HUDEP-2 (cell line): ENCODE measurements at regions not wholly inside any gene's neighbourhood (a gene's known extent, or its start where the extent isn't known, plus 50 kb on each side); places are given as distances from the start of the nearest gene placed in this dataset.

ENCODE experiments used
- DNase-seq, 76 experiments: peaks; one replicate each; lab custom pipeline; 2025; ENCODE audit not compliant: unreplicated experiment in 76 of 76; lab: John Stamatoyannopoulos, UW

GRCh38 chr18:77969972-77970371 lies 720.3 kb downstream of the GALR1 start:
- no peak for DNase-seq

DNA sequence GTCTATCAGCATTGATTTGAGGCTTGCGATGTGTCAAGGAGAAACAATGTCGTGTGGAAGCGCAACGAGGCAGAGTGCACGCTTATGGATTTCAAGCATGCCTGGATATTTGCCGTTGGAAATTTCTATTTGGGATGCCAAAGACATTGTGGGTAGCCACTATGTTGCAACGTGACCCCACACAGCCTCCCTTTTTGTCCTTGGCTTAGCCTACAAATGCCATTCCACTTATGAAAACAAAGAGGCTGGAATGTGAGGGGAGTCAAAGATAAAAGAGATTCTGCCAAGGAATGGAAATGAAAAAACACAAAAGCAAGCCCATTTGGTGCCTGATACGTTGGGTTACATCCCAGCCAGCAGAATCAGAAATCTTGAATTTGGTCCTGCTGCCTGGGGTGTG lies 721.2 kb downstream of the GALR1 start:
- DNase-seq = no peak

DNA sequence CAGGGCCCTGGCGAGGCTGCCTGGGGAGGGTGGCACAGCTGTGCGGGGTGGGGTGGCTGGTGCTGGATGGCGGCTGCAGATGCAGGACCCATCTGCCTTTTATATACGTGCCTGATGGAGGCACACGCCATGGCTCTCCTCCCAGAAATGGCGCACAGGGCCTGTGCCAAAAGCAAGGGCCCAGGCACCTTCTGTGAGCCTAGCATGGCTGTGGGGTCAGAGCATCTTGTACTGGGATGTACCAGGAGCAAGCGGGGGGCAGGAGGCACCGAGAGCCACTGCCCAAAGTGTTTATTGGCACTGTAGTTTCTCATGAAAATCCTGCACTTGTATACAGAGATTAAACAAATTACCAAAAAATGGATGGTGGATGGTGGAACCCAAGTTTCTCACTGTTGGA lies 724.1 kb downstream of the GALR1 start:
- no peak for DNase-seq

DNA sequence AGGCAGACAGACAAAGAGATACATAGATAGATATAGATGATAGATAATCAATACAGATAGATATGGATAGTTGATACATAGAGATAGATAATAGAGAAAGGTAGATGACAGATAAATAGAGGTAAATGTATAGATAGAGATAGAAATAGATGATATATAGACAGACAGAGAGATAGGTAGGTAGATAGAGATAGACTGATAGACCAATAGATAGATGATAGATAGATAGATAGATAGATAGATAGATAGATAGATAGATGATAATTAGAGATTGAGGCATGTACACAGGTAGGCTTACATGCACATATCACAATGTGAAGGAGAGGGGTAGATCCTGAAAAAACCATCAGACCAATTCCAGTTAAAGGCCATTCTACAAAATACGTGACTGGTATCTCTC lies 724.7 kb downstream of the GALR1 start:
- DNase-seq = no peak

DNA sequence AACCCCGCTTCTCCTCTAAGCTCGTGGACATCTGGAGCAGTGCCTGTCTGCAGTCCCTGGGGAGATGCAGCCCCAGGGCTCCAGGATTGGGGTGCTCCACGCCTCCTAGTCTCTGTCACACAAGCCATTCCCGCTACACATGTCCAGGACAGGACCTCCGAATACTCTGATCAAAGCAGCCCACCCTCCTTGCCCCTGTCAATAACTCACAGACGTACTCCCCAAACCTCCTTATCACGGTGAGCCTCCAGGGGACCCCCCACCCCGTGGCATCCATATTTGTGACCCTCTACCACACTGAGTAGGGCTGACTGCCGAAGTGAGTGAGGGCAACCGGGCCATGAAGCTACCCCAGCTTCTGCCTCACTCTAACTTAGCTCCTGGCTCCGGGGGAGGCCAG lies 727.7 kb downstream of the GALR1 start:
- no peak for DNase-seq

GRCh38 chr18:77980275-77980674 lies 730.6 kb downstream of the GALR1 start:
- DNase-seq = no peak

DNA sequence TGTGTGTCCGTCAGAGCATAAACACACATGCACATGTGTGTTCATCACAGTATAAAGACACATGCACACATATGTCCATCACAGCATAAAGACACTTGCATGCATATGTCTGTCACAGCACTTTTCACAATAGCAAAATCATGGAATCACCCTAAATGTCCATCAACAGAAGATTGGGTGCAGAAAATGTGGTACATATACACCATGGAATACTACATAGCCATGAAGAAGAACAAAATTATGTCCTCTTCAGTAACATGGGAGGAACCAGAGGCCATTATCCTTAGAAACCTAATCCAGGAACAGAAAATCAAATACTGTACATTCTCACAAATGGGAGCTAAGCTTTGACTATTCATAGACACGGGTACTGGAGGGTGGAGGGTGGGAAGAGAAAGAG lies 732.2 kb downstream of the GALR1 start:
- DNase-seq = no peak

GRCh38 chr18:77983270-77983669 lies 733.6 kb downstream of the GALR1 start:
- DNase-seq = no peak

DNA sequence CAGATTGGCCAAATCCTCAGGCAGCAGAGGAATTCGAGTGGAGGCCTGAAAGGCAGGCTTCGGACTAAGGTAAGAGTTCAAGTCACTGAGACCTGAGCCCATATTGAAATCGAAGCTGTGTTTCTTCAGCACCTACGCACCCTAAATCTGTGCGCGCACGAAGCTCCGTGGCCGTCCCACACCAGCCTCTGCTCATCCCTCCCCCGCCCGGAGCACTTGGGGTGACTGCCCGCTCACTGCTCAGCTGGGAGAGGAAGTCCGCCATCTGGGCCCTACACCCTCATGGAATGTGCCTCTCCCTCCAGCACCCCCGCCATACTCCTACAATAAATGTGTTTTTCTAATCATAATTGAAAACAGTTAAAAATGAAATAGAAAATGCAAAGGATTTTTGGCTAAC lies 734.5 kb downstream of the GALR1 start:
- no peak for DNase-seq

DNA sequence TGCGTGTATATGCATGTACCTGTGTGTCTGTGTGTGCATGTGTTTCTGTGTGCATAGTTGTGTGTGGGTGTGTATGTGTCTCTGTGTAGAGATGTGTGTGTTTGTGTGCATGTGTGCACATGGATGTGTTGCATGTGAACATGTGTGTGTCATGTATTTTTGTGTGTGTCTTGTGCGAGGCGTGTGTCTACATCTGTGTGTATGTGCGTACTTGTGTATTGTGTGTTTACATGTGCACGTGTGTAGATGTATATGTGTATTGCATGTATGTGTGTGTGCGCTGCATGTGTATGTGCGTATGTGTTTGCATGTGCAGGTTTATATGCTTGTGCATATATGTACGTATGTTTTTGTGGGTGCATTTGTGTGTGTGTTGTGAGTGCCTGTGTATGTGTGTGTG lies 735.2 kb downstream of the GALR1 start:
- DNase-seq = no peak

GRCh38 chr18:77985526-77986281 lies 736.1 kb downstream of the GALR1 start:
- DNase-seq = no peak

DNA sequence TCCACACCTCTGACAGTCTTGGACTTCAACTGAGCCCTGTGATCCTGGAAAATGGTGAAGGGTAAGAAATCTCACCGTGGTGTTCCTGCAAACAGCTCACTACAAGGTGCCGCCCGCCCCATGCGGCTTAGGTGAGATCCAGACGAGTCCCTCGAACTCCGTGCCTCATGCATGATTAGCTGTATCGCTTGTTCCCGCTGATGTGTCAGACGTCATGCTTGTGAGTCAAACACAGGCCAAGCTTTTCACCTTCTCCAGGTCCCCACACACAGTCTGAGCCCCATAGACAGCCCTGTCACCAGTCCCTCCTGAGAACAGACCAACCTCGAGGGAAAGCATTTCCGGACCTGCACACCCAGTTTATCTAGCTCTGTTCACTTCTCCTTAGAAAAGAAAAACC lies 740.5 kb downstream of the GALR1 start:
- no peak for DNase-seq

DNA sequence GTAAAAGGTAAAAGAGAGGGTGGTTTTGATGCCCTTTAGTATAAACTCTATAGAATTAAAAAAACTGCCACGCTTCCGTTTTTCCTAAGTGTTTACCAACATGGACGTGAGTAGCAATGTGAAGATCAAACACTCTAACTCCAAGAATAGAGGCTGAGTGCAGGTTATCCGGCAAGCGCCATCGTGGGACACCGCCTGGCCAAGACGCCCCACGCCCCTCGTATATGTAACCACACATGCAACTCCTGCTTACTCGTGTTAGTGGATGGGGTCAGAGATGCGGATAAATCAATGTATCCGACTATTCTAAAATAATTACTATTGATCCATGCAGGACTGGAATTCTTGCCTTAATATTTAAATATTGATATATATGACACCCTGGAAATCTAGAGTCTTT lies 741.3 kb downstream of the GALR1 start:
- no peak for DNase-seq

DNA sequence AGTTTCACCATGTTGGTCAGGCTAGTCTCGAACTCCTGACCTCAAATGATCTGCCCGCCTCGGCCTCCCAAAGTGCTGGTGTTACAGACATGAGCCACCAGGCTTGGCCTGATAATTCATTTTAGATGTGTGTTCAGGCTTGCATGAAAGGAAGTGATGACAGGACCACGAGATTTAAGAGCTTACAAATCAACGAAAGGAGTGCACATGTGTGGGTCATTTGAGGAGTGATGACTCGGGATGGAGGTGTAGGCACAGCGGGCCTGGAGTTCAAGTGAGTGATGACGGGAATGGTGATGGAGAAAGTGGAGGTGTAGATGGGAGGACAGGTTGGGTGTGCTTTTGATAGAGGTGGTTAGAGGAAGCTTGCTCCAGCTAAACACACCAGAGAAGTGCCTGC lies 742.4 kb downstream of the GALR1 start:
- DNase-seq = no peak

DNA sequence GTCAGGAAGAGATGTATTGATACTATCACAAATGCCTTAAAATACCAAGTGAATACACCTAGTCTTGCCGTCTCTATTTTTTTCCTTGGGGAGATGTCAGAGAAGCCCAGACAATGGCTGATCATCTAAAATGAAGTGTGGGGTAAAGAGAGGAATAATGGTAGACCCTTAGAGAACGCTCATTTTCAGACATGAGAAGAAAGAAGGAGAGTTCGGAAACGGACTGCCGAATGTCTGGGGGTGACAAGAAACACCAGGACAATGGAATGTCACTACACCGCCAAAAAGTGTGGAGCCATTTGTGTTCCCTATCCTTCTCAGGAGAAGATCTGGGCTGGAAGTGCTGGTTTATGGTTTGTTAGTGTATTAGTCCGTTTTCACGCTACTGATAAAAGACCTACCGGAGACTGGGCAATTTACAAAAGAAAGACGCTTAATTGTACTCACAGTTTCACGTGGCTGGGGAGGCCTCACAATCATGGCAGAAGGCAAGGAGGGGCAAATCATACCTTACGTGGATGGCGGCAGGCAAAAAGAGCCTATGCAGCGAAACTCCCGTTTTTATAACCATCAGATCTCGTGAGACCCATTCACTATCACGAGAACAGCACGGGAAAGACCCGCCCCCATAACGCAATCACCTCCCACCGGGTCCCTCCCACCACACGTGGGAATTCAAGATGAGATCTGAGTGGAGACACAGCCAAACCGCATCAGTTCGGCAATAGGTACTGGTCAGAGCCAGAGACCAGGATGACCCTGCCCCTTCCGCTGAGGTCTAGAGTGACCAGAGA lies 743.7 kb downstream of the GALR1 start:
- no peak for DNase-seq

DNA sequence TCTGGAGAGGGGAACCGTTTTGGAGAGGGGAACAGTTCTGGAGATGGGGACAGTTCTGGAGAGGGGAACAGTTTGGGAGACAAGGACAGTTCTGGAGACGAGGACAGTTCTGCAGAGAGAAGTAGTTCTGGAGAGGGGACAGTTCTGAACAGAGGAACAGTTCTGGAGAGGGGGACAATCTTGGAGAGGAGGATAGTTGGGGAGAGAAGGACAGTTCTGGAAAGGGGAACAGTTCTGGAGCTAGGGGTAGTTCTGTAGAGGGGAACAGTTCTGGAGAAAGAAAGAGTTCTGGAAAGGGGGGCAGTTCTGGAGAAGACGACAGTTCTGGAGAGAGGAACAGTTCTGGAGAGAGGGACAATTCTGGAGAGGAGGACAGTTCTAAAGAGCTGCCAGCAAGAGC lies 745.9 kb downstream of the GALR1 start:
- no peak for DNase-seq

DNA sequence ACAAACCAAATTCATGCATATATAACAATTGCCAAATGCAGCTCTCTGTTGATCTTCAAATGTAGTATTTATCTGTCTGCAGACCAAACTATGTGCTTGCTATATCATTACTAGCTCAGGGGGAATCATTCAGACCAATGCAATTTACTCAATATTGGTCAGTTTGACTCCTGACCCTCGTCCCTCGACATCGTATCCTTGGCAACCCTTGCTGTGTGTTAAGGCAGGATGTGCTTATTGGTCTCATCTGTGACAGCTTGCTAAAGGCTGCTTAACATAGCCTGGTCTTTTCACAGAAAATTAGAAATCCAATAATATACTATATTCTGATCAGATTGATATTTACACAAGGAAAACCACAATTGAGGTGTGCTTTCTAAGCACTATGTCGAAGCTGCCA lies 747.1 kb downstream of the GALR1 start:
- DNase-seq = no peak

GRCh38 chr18:78001811-78002210 lies 752.2 kb downstream of the GALR1 start:
- no peak for DNase-seq

GRCh38 chr18:78006006-78006773 lies 756.5 kb downstream of the GALR1 start:
- no peak for DNase-seq

DNA sequence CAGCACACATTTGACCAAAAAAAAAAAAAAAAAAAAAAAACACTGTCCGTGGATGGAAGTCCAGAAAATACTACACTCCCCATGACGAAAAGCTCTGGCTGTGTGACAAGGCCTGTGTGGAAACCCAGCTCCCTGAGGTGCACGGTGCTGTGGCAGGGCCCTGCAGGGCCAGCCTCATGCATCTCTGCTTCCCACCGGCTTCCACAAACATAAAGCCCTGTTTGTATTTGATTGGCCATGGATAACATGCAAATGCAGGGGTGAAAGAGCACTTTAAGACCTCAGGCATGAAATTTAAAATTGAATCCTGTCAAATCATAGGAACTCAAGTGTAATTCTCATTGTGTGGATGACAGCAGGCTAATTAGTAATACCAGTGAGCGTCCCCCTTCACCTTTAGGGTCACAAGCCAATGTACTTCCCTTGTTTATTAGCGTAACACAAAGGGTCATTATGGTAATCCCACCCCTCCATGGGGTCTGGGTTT lies 757.2 kb downstream of the GALR1 start:
- DNase-seq = no peak

GRCh38 chr18:78010363-78010762 lies 760.7 kb downstream of the GALR1 start:
- DNase-seq = no peak
